ENCODE measurements at regions not wholly inside any gene's neighbourhood (a gene's known extent, or its start where the extent isn't known, plus 50 kb on each side); places are given as distances from the start of the nearest gene placed in this dataset.

- Histone ChIP-seq H2AFZ (peak overlapping the region; percentile 84), H3K79me2 (replicated peaks; ENCODE audit: insufficient read depth) (no peaks in the 10 kb centered on the region), H3K4me1 (ENCODE audit: insufficient read depth) (peaks cover 58% of the 10 kb centered on the region), H3K9me2 (ENCODE audit: insufficient read depth) (0 out of 2 replicates have a peak, but pooled peaks cover 3% of the 10 kb centered on the region), H3F3A (replicated peaks; ENCODE audit: low read depth) (no peaks in the 10 kb centered on the region), H4K20me1 (replicated peaks; ENCODE audit: insufficient read depth) (no peaks in the 10 kb centered on the region), H3K36me3 (ENCODE audit: insufficient read depth) (no peaks in the 10 kb centered on the region), H3K4me2 (peak overlapping the region; percentile 68), H3K27me3 (ENCODE audit: insufficient read depth) (no peaks in the 10 kb centered on the region), H3K27ac (ENCODE audit: low read depth) (peak overlapping the region; percentile 56), H3K4me3 (peak overlapping the region; percentile 38; the same call in 1 of the 2 replicates)
- Mint-ChIP-seq H3K4me1 (peaks cover 52% of the 10 kb centered on the region), H3K27ac (peak overlapping the region; percentile 94), H3K9me3 (no peaks in the 10 kb centered on the region), H3K27me3 (ENCODE audit: insufficient read depth, low read depth, poor library complexity) (peaks cover 3% of the 10 kb centered on the region), H3K36me3 (ENCODE audit: low read depth) (no peaks in the 10 kb centered on the region), H3K4me3 (peak overlapping the region; percentile 35; the same call in 1 of the 3 replicates)
- DNase-seq (ENCODE audit: low spot score) (peak; percentile 60), ATAC-seq (peak; percentile 93)
- TF ChIP-seq REST (IDR thresholded peaks at IDR 0.05; ENCODE audit: unreplicated experiment): no peak
- TF ChIP-seq EZH2 (IDR thresholded peaks at IDR 0.05; ENCODE audit: low read depth, unreplicated experiment): no peak
- no peak for TF ChIP-seq ZNF331 (CRISPR knock-in tag; IDR thresholded peaks at IDR 0.05; ENCODE audit: low read depth)
- no peak for TF ChIP-seq ZNF114 (CRISPR knock-in tag; IDR thresholded peaks at IDR 0.05)
- TF ChIP-seq JUNB (IDR thresholded peaks at IDR 0.05; ENCODE audit: unreplicated experiment): no peak
- TF ChIP-seq NANOG (IDR thresholded peaks at IDR 0.05; ENCODE audit: borderline replicate concordance): peak; percentile 55; the same call in 1 of the 2 replicates
- peak; percentile 19; the same call in 1 of the 2 replicates for TF ChIP-seq ZNF462 (CRISPR knock-in tag; IDR thresholded peaks at IDR 0.05)
- no peak for TF ChIP-seq ETS1 (IDR thresholded peaks at IDR 0.05)
Observed at GRCh38 chr13:105278943-105279381, 1256.5 kb downstream of the EFNB2 start.

Data from GM23338 (cell line).